Lower lobe of right lung (tissue), 2 donors: ENCODE measurements at regions not wholly inside any gene's neighbourhood (a gene's known extent, or its start where the extent isn't known, plus 50 kb on each side); places are given as distances from the start of the nearest gene placed in this dataset.

Experiments used
- ATAC-seq, 2 donors: fragments of 200-7000 bp; cut with Tn5 transposase; one replicate each; pipeline ENCODE4 v1.9.1; 2020 to 2022; ENCODE audit warnings: mild to moderate bottlenecking in 2 of 2, moderate library complexity in 2 of 2
- DNase-seq: peaks from one replicate; pipeline ENCODE4 v3.0.0-alpha.2; 2020
- H3K27ac ChIP-seq: fragments of 200-600 bp; one replicate; pipeline ENCODE4 v1.8.0; 2022
- H3K27me3 ChIP-seq: fragments of 200-600 bp; one replicate; pipeline ENCODE4 v1.8.0; 2022; ENCODE audit warnings: low read depth
- H3K36me3 ChIP-seq: fragments of 200-600 bp; one replicate; pipeline ENCODE4 v1.8.0; 2022; ENCODE audit warnings: mild to moderate bottlenecking
- H3K4me1 ChIP-seq: fragments of 200-600 bp; one replicate; pipeline ENCODE4 v1.8.0; 2022
- H3K4me3 ChIP-seq: fragments of 200-600 bp; one replicate; pipeline ENCODE4 v1.8.0; 2022; ENCODE audit warnings: mild to moderate bottlenecking
- H3K9me3 ChIP-seq: fragments of 200-600 bp; one replicate; pipeline ENCODE4 v1.8.0; 2022
- intact Hi-C: fragments of 100-400 bp; cut with DNase I; formaldehyde crosslinking; loops from one replicate; pipeline ENCODE4 v1.11.0; 2022
- TF ChIP-seq, protein P1 (sequence below): fragments of 200-600 bp; IDR thresholded peaks from one replicate; pipeline ENCODE4 v1.8.0; 2022; ENCODE audit warnings: antibody characterized with exemption, mild to moderate bottlenecking
- donor health status: DM: no; HTN: yes; CAD: no; lungs with severe emphysema.

DNA sequence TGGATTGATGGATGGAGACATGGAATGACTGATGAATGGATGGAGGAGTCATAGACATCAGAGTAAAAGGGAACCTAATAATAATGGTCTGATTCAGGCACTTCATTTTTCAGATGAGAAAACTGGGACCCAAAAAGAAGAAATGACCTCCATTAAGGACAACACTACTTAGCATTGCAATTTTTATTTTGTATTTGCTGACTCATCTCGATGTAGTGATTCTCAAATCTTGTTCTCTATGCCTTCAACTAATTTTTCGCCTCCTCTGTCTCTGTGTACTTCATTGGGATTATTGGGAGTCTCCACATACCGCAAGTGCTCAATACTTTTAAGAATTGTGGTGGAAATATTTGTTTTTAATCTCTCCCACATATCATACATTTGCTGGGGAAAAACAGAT, 446.2 kb upstream of the FSHR start:
- H3K4me1 ChIP-seq, result no peaks in the 10 kb centered on the region
- no peaks in the 10 kb centered on the region for H3K27me3 ChIP-seq
- H3K27ac ChIP-seq, result no peak overlapping the region
- no peaks in the 10 kb centered on the region for H3K36me3 ChIP-seq
- no peaks in the 10 kb centered on the region for H3K9me3 ChIP-seq
- no peak for ATAC-seq
- intact Hi-C loops, result no loop called here
- no peak for DNase-seq
- no peak overlapping the region for H3K4me3 ChIP-seq
- TF ChIP-seq, protein P1, sequence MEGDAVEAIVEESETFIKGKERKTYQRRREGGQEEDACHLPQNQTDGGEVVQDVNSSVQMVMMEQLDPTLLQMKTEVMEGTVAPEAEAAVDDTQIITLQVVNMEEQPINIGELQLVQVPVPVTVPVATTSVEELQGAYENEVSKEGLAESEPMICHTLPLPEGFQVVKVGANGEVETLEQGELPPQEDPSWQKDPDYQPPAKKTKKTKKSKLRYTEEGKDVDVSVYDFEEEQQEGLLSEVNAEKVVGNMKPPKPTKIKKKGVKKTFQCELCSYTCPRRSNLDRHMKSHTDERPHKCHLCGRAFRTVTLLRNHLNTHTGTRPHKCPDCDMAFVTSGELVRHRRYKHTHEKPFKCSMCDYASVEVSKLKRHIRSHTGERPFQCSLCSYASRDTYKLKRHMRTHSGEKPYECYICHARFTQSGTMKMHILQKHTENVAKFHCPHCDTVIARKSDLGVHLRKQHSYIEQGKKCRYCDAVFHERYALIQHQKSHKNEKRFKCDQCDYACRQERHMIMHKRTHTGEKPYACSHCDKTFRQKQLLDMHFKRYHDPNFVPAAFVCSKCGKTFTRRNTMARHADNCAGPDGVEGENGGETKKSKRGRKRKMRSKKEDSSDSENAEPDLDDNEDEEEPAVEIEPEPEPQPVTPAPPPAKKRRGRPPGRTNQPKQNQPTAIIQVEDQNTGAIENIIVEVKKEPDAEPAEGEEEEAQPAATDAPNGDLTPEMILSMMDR, result no peak

DNA sequence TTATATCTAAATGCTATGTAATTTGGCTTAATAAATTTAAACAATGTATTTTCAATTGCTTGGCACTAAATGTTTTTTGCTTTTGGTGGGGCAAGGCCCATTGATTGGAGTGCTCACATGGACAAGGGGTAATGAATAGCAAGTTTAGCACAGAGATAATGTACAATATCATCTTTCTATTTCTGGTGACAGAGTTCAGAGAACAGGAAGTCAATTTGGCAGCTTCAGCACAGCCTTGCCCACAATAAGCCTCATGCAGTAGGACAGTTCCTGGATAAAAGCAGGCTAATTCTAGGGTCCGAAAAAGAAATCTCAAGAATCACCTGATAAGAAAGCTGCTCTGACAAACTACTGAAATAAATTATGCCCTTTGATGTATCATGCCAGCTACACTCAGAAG, 443.9 kb upstream of the FSHR start:
- Histone ChIP-seq H3K27ac (no peak overlapping the region), H3K4me3 (no peak overlapping the region), H3K4me1 (no peaks in the 10 kb centered on the region), H3K9me3 (no peaks in the 10 kb centered on the region), H3K36me3 (no peaks in the 10 kb centered on the region), H3K27me3 (no peaks in the 10 kb centered on the region)
- TF ChIP-seq, protein P1, result no peak
- ATAC-seq (no peak), DNase-seq (no peak)
- intact Hi-C loops, result no loop called here

- Histone ChIP-seq H3K27ac (no peak overlapping the region), H3K27me3 (no peaks in the 10 kb centered on the region), H3K9me3 (no peaks in the 10 kb centered on the region), H3K4me1 (no peaks in the 10 kb centered on the region), H3K4me3 (no peak overlapping the region), H3K36me3 (no peaks in the 10 kb centered on the region)
- intact Hi-C loops, result no loop called here
- ATAC-seq (no peak), DNase-seq (no peak)
- TF ChIP-seq, protein P1, result no peak
Observed at GRCh38 chr2:49585921-49586320, 431.6 kb upstream of the FSHR start.

GRCh38 chr2:49582946-49583345, 428.6 kb upstream of the FSHR start:
- no peak for DNase-seq
- H3K27me3 ChIP-seq, result no peaks in the 10 kb centered on the region
- H3K4me3 ChIP-seq, result no peak overlapping the region
- TF ChIP-seq, protein P1, result no peak
- H3K9me3 ChIP-seq, result no peaks in the 10 kb centered on the region
- H3K27ac ChIP-seq, result no peak overlapping the region
- H3K36me3 ChIP-seq, result no peaks in the 10 kb centered on the region
- H3K4me1 ChIP-seq, result no peaks in the 10 kb centered on the region
- no peak for ATAC-seq
- intact Hi-C loops, result no loop called here

GRCh38 chr2:49577041-49577440, 422.7 kb upstream of the FSHR start:
- no peak overlapping the region for H3K4me3 ChIP-seq
- H3K27me3 ChIP-seq, result no peaks in the 10 kb centered on the region
- H3K9me3 ChIP-seq, result no peaks in the 10 kb centered on the region
- TF ChIP-seq, protein P1, result no peak
- H3K4me1 ChIP-seq, result no peaks in the 10 kb centered on the region
- H3K27ac ChIP-seq, result no peak overlapping the region
- H3K36me3 ChIP-seq, result no peaks in the 10 kb centered on the region
- DNase-seq (no peak), ATAC-seq (no peak)
- intact Hi-C loops, result no loop called here

DNA sequence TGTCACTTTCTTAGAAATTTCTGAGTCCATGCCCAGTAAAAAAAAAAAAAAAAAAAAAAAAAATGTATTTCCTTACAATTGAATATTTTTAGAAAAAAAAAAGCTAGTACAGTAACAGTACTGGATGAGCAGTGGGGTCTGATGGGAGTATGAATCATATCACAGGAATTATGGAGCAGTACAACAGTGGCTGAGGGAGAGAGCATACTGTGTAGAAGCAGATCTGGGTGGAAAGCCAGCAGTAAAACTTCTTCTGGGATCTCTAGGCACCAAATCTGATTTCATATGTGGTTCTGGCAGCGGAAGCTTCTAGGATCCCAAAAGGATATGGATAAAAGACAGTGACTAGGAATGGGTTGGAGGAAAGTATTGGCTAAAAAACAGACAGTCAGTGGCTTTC, 414.9 kb upstream of the FSHR start:
- Histone ChIP-seq H3K9me3 (no peaks in the 10 kb centered on the region), H3K4me3 (no peak overlapping the region), H3K27me3 (no peaks in the 10 kb centered on the region), H3K4me1 (no peaks in the 10 kb centered on the region), H3K36me3 (no peaks in the 10 kb centered on the region), H3K27ac (no peak overlapping the region)
- intact Hi-C loops, result no loop called here
- TF ChIP-seq, protein P1, result no peak
- DNase-seq (no peak), ATAC-seq (no peak)
